NOMO-1 treated with DMSO at 0.1 percent for 48 hours (cell line): ENCODE measurements at regions not wholly inside any gene's neighbourhood (a gene's known extent, or its start where the extent isn't known, plus 50 kb on each side); places are given as distances from the start of the nearest gene placed in this dataset.

Experiments used
- DNase-seq: peaks from one replicate; lab custom pipeline; 2025; ENCODE audit not compliant: unreplicated experiment; lab: John Stamatoyannopoulos, UW

DNA sequence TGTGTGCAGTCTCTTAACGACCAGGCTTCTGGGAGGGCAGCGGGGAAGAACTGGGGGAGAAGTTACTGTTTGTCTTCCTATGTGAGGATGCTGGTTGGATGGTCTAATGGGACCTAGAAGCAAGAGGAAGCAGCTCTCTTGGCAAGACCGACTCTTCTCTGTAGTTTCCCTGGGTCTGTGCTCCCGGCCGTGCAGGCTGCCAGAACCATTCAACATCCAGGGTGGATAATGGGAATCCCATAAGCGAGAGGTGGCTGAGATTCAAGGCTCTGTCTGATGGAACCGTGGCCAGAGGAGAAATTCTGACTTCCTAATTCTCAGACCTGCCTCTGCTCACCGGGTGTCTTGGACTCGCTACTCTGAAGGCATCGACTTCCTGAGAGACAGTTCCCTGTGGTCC, 561.0 kb upstream of the TBX3 start:
- DNase-seq = no peak

DNA sequence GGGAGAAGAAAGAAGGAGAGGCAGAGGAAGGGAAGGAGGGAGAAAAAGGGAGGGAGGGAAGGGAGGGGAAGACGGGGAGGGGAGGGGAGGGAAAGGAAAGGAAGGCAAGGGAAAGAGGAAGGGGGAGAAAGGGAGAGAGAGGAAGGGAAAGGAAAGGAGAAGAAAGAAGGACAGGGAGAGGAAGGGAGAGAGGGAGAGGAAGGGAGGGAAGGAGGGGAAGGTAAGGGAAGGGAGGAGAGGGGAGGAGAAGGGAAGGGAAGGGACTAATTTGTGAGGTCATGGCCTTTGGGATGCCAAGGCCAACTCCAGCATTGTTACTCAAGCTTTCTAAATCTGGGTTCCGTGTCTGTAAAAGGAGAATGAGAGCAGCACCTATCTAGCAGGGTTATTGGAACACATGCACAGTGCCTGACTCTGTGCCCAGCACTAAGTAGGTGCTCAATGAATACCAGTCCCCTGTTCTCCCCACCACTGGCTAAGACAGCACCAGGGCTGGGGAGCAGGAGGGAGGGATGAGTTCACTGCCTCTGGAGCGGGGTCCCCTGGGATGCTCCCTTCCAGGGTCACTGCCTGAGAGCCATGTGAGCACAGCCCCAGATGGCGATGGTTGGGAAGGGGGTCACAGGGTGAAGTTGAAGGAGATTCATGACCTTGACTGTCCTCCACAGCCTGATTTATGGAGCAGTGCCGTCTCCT, 560.1 kb upstream of the TBX3 start:
- no peak for DNase-seq

DNA sequence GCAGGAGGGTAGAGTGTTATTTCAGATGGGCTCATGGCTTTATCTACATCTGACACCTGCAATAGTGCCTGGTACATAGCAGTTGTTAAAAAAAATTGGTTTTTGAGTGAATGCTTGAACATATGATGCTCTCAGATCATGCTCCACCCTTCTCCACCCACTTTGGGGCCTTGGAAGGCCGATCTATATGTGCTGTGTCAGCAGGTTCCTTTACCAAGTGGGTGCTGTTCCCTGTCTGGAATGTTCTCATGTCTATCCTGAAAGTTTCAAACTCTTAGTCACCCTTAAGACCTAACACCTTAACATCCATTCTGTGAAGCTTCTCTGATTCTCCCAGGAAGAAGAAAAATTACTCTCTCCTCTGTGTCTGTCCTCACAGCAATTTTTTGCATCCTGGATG, 556.3 kb upstream of the TBX3 start:
- DNase-seq = no peak

DNA sequence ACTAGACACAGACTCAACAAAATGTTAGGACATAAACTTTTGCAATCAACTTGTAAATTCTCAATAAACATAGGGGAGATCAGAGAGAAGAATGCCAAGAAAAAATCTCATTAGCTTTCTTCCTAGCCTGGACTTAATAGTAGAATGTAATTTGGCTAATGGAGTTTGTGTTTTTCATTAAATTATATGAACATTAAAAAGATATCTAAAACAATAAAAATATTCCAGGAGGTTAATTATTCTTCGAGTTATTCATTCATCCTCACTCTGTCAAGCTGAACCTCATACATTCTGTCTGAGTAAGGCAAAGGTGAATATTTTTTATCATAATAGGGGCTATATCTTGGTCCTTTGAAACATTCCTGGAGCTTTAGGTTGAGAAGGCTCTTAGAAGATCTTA, 551.9 kb upstream of the TBX3 start:
- DNase-seq = no peak

DNA sequence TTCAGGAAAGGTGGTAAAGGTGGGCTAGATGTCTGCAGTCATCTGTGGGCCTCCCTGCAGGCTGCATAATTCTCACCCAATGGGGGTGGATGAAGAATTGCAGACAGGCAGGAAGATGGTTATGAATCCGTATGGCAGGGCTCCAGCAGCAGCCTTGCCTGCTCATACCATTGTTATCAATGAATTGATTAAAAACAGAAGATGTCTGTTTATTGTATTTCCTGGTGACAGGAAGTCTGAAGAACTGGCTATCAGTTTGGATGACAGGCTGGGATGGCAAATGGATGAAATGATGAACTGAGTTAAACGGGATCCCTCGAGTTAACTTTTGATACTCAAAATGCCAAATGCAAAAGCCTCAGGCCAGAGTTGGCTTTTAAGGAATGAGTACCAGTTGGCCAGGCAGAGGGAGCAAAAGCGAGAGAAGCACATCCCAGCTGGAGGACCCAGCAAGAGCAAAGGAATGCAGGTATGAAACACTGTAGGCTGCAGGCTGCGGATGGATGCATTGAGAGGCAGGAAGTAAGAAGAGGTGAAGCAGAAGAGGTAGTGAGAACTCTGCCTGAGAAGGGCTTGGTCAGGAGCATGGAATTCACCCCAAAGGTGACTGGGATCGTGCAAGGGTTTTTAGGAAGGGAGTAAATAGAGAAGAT, 550.0 kb upstream of the TBX3 start:
- no peak for DNase-seq

DNA sequence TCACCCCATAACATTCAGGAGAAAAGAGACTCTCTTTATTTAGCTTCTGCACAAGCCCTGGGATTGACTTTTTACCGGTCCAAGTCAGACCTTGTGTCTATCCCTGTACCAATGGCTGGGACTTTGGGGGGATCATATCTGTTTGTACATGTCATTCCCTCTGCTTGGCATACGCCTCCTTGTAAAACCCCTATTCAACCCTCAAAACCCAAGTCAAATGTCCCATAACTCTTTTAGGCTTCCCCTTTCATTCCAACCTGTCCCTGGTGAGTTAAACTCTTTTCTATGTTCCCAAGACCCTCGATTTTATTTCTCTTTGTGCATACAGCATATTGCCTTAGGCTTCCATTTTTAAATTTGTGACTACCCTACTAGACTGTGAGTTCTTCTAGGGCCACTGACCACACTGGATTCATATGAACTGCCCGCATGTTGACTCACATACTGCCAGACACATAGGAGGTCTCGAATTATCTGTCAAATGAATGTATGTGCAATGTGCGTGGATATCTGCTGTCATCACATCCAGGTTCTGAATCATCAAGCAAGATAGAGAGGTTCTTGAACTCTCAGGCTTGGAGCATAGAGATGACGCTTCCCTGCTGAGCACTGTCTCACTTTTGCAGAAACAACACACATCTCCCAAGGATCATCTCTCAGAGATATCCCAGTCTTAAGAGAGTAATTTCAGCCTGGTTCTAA, 548.6 kb upstream of the TBX3 start:
- no peak for DNase-seq

DNA sequence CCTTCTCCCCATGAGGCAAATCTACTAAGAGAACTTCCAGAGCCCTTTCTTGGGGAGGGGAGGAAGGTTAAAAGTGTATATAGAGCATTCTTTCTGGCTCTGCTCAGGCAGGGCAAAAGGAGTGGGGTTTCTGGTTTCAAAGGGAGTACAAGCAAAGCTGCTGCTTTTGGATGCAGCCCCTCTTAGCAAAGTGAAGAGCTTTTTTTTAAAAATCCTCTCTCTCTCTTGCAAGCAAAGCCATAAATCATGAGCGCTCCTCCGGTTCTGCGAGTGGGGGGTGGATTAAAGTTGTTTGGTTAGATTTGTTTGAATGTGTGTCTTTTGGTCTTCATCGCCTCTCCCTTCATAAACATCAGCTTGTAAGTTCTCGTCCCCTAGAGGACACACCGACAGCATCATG, 546.6 kb upstream of the TBX3 start:
- no peak for DNase-seq

DNA sequence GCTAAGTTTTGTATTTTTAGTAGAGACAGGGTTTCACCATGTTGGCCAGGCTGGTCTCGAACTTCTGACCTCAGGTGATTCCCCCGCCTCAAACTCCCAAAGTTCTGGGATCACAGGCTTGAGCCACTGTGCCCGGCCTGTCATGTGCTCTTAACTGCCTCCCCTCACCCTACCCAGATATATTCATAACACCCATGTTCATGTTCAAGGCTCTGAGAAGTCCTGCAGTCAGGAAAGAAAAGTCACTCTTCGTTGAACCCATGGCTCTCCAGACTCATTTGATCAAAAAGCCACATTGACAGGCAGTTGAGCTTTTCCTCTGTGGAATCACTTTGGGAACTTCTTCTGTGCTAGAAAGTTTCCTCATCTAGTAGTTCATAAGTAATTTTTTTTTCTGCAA, 545.5 kb upstream of the TBX3 start:
- no peak for DNase-seq

DNA sequence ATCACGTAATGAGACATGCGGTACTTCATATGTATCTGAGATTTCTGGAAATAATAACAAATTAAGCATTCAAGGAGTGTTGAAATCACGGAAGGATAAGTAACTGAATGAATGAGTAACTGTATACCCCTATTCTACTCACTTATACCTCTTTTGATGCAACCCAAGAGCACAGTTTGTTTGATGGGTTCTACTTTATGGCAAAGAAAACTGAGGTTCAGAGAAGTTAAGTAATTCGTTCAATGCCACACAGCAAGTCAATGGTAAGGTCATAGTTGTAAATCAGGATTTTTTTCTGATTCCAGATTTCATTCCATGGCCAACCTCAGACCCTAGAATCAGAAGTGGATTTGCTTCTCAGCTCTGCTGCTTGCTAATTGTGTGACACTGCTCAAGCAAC, 544.5 kb upstream of the TBX3 start:
- DNase-seq = no peak

DNA sequence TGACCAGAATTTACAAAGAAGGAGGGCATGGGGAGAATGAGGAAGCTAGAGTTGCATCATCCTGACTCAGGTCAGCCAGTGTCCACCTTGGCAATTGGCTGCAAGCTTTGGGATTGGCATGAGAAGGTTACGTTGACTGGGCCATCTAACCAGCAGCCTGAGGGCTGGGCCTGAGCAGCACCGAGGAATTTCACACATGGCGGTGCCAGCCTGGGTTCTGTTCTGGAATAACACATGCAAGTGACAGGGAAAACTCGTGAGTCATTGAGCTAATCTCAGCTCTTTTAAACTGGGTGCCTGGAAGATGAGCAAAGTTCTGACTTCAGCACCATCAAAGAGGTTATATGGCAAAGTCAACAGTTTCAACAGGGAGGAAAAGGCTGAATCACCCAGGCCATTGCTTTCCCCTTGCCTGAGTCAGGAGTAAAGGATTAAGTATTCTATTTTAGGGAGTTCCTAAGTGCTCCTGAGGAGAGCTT, 543.2 kb upstream of the TBX3 start:
- DNase-seq = no peak

DNA sequence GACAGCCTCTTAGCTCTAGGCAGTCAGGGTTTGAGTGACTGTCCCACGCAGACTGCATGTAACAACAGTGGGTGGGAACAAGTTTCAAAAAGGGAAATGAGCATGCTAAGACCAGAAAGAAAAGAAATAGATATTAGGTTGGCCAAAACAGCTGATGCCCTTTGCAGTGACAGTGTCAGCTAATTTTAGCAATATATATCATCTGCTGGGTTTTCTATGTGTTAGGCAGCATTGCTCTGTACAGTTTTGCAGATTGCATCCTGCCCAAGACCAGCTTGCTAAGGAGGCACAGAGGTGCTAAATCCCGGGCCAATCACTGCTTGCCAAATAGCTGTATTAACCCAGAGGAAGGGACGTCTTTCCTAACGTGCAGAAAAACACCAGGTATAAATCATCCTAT, 541.9 kb upstream of the TBX3 start:
- no peak for DNase-seq

DNA sequence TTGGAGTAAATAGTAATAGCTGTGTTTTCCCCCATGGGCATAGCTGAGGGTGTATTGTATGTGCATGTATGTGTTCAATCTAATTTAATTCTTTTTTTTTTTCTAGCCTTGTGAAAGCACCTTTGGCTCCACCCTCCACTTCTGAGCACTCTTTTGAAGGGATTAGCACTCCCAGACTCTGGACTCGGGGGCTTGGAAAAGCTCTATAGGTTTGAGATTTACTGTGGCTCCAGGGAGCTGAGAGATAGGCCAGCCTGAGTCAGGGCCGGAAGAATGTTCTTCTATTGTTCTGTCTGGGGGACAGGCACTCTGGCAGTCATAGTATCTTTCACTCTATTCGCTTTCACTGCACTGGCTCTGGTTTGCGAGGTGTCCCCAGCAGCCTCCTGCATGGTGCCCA, 540.0 kb upstream of the TBX3 start:
- no peak for DNase-seq

DNA sequence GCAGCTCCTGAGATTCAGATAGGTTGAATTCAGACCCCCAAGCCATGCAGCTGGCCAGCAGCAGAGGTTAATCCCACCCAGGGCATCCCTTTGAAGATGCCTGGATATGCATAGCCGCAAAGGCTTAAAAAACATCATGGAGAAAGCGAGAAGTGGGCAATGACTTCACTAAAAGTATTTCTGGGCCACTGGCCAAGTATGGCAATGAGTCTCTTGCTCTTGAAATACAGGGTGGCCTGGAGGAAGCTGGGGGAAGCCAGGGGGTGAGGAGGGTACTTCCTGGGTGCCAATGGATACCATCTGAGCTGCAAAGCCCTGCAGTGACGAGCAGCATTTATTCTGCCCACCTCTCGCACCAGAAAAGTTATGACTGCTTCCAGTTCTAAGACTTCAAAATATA, 539.3 kb upstream of the TBX3 start:
- no peak for DNase-seq

DNA sequence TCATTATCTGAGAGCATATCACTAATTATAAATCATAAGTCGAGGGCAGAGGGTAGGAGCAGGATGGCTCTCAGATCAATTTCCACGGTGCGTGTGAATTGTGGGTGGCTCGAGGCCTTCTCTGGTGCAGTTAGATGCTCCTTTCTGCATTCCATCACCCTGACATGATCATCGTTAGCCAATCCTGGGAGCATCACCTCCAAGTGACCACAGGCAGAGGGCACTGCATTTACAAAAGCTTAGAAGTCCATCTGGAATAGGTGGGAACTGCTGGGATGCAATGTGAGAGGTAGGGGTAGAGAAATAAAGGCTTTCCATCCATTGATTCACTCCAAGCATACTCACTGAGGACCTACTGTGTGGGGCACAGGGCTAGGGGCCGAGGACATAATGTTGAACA, 538.2 kb upstream of the TBX3 start:
- DNase-seq = no peak

DNA sequence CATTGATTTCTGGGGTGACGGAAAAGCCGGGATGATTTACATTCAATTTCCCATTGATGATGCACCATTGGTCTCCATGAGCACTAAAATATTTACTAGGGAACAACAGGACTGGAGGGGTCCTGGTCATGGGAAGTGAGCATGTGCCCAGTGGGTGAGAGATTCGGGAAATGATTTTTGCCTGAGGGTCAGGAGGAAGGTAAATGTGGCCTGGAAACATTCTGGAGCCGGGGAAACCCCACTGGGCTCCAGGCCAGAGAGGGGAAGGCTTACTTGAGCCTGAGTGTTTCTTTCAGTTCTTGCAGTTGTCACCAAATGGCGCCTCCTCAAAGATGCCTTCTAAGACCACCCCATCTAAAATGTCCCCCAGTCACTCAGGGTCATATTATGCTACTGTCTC, 532.3 kb upstream of the TBX3 start:
- no peak for DNase-seq

DNA sequence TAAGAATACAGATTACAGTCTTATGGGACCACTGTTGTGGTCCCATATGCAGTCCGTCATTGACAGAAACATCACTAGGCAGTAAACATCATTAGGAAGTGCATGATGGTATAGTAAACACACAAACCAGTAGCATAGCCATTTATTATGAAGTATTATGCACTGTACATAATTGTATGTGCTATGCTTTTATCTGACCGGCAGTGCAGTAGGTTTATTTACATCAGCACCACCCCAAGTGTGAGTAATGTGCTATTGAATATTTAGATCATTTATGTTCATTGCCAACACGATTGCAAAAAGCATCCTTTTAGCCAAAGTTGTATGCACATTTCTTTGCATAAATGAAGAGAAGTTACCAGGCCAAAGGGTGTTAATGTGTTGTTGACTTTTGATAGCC, 531.6 kb upstream of the TBX3 start:
- DNase-seq = no peak

DNA sequence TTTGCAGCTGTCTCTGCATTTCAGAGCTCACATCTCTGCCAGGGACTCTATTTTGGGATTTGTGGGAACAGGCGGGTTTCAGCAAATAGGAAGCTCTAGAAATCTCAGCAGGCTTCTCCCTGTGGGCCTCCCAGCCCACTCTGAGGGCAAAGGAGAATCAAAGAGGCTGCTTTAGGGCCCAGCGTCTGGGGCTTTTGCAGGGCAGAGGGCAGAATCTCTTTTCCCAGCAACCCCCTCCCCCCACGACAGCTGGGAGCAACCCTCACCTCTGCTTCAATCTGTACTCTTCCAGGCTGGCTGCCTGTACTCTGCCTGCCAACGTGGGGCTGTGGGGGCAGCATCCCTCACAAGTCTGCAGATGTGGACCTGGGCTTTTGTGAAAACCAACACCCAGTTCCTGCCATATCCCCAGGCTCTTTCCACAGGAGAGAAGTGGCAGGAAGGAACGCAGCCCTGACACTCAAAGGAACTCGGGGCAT, 529.6 kb upstream of the TBX3 start:
- no peak for DNase-seq

DNA sequence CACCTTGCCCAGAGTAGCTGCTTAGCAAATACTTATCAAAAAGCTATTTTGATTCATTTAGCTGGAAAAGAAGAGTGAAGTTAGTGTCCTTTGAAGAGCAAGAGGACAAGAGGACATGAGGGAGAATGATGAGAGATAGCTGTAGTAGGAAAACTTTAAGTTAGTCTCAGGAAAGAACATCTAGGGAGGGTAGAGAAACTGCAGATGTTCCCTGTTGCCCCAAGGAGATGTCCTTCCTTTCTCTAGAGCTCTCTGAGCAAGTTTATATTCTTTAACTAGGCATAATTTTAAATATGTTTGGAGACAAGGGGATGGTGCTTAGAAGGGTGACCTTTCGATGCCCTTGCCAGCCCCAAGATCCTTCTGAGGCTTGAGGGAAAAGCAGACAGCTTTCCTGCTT, 529.1 kb upstream of the TBX3 start:
- no peak for DNase-seq

DNA sequence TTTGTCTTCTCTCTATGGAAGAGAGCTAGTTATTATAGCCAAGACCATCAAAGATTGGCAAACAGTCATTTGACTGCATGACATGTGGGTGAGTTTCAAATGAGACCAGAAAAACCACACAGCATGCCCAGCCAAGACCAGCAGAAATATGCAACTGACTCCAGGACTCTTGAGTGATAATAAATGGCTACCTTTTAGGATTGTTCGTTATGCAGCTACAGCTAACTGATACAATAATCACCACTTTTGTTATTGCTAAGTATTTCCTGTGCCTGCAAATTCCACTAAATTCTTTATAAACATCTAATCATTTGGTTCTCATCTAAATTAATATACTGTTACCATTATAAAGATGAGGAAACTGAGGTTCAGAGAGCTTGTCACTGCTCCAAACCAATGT, 528.4 kb upstream of the TBX3 start:
- DNase-seq = no peak

DNA sequence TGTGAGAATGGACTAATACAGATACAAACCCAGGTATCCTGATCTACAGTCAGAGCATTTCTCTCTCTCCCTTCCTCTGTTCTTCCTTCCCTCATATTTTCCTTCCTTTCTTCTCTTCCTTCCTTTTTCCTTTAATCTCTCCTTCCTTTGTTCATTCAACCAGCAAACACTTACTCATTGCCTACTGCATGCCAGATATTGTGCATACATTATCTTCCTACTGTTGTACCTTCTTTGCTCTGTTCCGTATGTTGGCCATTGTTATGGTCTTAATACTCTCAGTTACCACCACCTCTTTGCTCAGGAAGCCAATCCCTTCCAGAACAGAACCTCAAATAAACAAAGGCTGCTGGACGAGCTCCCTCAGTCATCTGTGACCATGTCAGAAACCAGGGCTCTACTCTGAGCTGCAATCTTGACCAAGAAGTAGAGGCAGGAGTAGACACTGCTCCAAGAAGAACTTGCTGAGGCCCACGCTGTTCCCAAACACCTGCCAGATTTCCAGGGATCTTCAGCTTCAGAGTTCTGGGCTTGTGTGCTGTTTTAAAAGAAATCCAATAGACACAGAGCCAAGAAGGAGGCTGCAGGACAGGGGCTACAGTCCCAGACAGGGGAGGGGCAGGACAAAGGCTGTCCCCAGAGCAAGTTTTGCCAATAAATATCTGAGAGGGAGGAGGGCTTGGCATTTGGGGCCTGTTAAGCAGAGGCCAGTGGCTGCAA, 526.7 kb upstream of the TBX3 start:
- no peak for DNase-seq

DNA sequence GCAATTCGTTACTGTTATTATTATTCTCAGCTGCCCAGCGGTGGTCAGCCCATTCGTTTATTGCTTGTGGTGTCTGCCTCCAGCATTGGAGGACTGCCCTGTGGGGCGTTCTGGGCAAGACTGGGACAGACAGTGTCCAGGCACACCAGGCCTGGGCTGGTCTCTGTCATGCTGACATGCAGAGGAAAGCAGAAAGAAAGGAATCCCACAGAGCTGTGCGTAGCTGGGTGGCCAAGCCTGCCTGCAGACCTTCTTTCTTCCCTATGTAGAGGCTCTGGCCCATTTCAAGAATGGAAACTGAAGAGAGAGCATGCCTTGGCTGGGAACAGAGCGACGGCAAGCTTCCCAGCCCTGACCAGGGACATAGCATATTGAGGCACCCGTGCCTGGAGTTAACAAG, 525.3 kb upstream of the TBX3 start:
- DNase-seq = no peak

DNA sequence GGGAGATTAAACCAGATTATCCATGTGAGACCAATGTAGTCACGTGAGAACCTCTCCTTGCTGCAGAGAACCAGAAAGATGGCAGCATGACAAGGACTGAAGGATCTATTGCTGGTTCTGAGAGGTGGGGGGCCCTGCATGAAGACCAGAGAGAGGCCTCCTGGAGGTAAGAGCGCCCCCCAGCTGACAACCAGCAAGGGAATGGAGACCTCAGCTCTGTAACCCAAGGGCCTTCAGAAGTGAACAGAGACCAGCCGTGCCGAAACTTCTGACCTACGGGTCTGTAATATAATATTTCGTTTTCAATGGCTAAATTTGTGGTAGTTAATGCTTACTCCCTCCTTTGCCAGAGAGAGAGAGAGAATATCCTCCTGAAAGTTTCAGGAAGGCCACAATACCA, 524.1 kb upstream of the TBX3 start:
- no peak for DNase-seq
